Activated CD4-positive, alpha-beta memory T cell treated with anti-CD3 and anti-CD28 coated beads for 36 hours (primary cell): ENCODE measurements at regions not wholly inside any gene's neighbourhood (a gene's known extent, or its start where the extent isn't known, plus 50 kb on each side); places are given as distances from the start of the nearest gene placed in this dataset.
"Not testable (repeated sequence)": the region's sequence is repeated elsewhere in the genome, so short reads cannot be mapped to it uniquely, and the experiment has no call there.

Experiments used
- CTCF ChIA-PET: fragments of 350-600 bp; sonication (Branson Sonifier 250); formaldehyde crosslinking; loops from one replicate; lab custom pipeline; 2021; ENCODE audit warnings: antibody characterized with exemption, inconsistent platforms; lab: Charles Lee
- POLR2A ChIA-PET: fragments of 350-600 bp; sonication (Branson Sonifier 250); formaldehyde crosslinking; loops from one replicate; lab custom pipeline; 2021; ENCODE audit warnings: antibody characterized with exemption; lab: Charles Lee
- DNase-seq: peaks from one replicate; pipeline ENCODE4 v3.0.0-alpha.2; 2020
- H3K27ac Mint-ChIP-seq: one replicate; pipeline ENCODE4 v1.8.0; 2021; ENCODE audit warnings: mixed read lengths
- H3K27me3 Mint-ChIP-seq: one replicate; pipeline ENCODE4 v1.8.0; 2021; ENCODE audit warnings: mixed read lengths
- H3K36me3 Mint-ChIP-seq: one replicate; pipeline ENCODE4 v1.8.0; 2021; ENCODE audit warnings: mixed read lengths
- H3K4me1 Mint-ChIP-seq: one replicate; pipeline ENCODE4 v1.8.0; 2021; ENCODE audit warnings: low read depth, mixed read lengths
- H3K4me3 Mint-ChIP-seq: one replicate; pipeline ENCODE4 v1.8.0; 2021; ENCODE audit warnings: mild to moderate bottlenecking, mixed read lengths
- H3K9me3 Mint-ChIP-seq: one replicate; pipeline ENCODE4 v1.8.0; 2021; ENCODE audit warnings: mixed read lengths
- intact Hi-C: fragments of 100-400 bp; cut with micrococcal nuclease; formaldehyde crosslinking; loops from one replicate; pipeline ENCODE4 v1.15.1; 2023

DNA sequence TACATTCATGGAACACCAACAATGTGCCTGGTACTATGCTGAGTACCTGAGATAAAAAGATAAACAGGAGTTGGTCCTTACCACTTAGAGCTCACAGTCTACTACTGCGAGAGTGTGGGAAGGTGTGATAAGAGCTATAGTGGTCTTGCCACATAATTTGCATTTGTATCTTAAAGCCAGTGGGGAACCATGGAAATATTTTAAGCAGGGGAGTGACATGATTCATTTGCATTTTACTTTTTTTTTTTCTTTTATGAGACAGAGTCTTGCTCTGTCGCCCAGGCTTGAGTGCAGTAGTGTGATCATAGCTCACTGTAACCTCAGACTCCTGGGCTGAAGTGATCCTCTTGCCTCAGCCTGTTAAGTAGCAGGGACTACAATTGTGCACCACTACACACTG lies 53.6 kb downstream of the SRGAP2 start:
- H3K36me3 Mint-ChIP-seq, H3K27me3 Mint-ChIP-seq, intact Hi-C loops, CTCF ChIA-PET, H3K27ac Mint-ChIP-seq, POLR2A ChIA-PET, H3K4me3 Mint-ChIP-seq, H3K9me3 Mint-ChIP-seq, H3K4me1 Mint-ChIP-seq, DNase-seq: not testable (repeated sequence)

DNA sequence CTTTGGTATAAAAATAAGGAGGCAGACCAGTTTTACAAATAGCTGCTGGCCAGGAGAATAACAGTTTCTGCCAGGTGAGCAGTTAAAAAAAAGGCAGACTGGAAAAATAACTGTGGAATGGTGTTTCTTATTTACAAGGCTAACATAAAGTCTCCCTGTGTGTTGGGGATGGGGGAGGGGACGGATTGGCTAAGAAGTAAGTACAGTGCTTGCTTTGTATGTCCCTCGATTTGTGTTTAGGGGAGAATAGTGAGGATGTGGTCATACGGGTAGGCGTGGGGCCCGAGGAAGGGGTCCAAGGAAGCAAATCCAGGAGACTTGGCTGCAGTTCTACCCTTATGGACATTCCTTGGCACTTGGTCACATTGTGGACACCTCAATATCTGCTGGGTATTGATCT lies 58.1 kb downstream of the SRGAP2 start:
- H3K4me3 Mint-ChIP-seq, DNase-seq, CTCF ChIA-PET, intact Hi-C loops, H3K9me3 Mint-ChIP-seq, H3K27ac Mint-ChIP-seq, H3K27me3 Mint-ChIP-seq, H3K36me3 Mint-ChIP-seq, POLR2A ChIA-PET, H3K4me1 Mint-ChIP-seq: not testable (repeated sequence)

DNA sequence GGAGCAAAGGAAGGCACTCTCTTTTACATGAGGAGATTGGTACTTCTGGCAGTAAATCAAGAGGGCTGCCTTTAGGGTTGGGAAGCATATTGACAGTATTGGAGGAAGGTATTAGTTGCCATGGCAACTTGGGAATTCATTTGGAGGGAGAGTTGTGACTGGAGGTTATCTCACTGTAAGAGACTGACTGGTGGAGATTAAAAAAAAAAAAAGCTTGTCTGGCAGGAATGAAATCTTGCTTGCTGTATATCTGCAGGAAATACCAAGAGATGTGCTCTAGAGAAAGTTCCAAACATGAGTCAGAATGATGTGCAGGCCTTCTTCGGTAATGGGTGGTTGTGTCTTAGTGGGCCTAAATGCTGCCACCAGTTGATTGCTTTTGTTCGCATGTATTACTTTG lies 59.1 kb downstream of the SRGAP2 start:
- H3K27ac Mint-ChIP-seq, H3K27me3 Mint-ChIP-seq, H3K4me1 Mint-ChIP-seq, H3K4me3 Mint-ChIP-seq, H3K9me3 Mint-ChIP-seq, DNase-seq, CTCF ChIA-PET, intact Hi-C loops, POLR2A ChIA-PET, H3K36me3 Mint-ChIP-seq: not testable (repeated sequence)

- H3K4me1 Mint-ChIP-seq, H3K27me3 Mint-ChIP-seq, H3K27ac Mint-ChIP-seq, DNase-seq, POLR2A ChIA-PET, CTCF ChIA-PET, H3K9me3 Mint-ChIP-seq, H3K4me3 Mint-ChIP-seq, H3K36me3 Mint-ChIP-seq, intact Hi-C loops: not testable (repeated sequence)
These were observed 61.6 kb downstream of the SRGAP2 start for GRCh38 chr1:206264916-206265315.

- POLR2A ChIA-PET, CTCF ChIA-PET, H3K36me3 Mint-ChIP-seq, intact Hi-C loops, H3K9me3 Mint-ChIP-seq, H3K27me3 Mint-ChIP-seq, DNase-seq, H3K4me1 Mint-ChIP-seq, H3K27ac Mint-ChIP-seq, H3K4me3 Mint-ChIP-seq: not testable (repeated sequence)
These were observed 67.8 kb downstream of the SRGAP2 start for GRCh38 chr1:206271153-206271552.

GRCh38 chr1:206273104-206273503 lies 69.8 kb downstream of the SRGAP2 start:
- DNase-seq, H3K27ac Mint-ChIP-seq, POLR2A ChIA-PET, H3K4me3 Mint-ChIP-seq, intact Hi-C loops, H3K9me3 Mint-ChIP-seq, H3K4me1 Mint-ChIP-seq, H3K27me3 Mint-ChIP-seq, H3K36me3 Mint-ChIP-seq, CTCF ChIA-PET: not testable (repeated sequence)

DNA sequence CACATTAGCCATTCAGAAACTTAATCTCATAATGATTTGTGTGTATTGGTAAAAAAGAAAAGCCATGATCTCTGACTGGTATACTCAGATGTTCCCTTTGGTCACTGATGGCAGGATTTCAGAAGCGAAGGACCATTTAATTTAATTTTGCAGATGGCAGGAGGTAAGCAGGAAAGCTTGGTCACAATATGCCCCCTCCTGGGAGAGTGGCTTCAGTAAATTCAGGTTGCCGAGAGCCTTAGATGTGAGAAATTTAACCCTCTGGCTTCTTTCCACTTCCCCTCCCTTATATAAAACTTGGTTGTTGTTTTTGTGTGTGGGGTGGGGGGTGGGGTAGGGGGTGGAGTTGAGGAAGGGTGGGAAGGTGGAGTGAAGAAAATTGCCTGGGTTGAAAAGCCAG lies 72.8 kb downstream of the SRGAP2 start:
- H3K27me3 Mint-ChIP-seq, H3K4me1 Mint-ChIP-seq, H3K4me3 Mint-ChIP-seq, H3K36me3 Mint-ChIP-seq, H3K27ac Mint-ChIP-seq, CTCF ChIA-PET, DNase-seq, intact Hi-C loops, POLR2A ChIA-PET, H3K9me3 Mint-ChIP-seq: not testable (repeated sequence)

- H3K4me3 Mint-ChIP-seq, H3K9me3 Mint-ChIP-seq, H3K4me1 Mint-ChIP-seq, CTCF ChIA-PET, intact Hi-C loops, DNase-seq, POLR2A ChIA-PET, H3K27ac Mint-ChIP-seq, H3K36me3 Mint-ChIP-seq, H3K27me3 Mint-ChIP-seq: not testable (repeated sequence)
These were observed 75.3 kb downstream of the SRGAP2 start for GRCh38 chr1:206278683-206279082.

- H3K27ac Mint-ChIP-seq, DNase-seq, H3K4me1 Mint-ChIP-seq, intact Hi-C loops, POLR2A ChIA-PET, CTCF ChIA-PET, H3K36me3 Mint-ChIP-seq, H3K27me3 Mint-ChIP-seq, H3K4me3 Mint-ChIP-seq, H3K9me3 Mint-ChIP-seq: not testable (repeated sequence)
These were observed 77.3 kb downstream of the SRGAP2 start for GRCh38 chr1:206280683-206281082.

DNA sequence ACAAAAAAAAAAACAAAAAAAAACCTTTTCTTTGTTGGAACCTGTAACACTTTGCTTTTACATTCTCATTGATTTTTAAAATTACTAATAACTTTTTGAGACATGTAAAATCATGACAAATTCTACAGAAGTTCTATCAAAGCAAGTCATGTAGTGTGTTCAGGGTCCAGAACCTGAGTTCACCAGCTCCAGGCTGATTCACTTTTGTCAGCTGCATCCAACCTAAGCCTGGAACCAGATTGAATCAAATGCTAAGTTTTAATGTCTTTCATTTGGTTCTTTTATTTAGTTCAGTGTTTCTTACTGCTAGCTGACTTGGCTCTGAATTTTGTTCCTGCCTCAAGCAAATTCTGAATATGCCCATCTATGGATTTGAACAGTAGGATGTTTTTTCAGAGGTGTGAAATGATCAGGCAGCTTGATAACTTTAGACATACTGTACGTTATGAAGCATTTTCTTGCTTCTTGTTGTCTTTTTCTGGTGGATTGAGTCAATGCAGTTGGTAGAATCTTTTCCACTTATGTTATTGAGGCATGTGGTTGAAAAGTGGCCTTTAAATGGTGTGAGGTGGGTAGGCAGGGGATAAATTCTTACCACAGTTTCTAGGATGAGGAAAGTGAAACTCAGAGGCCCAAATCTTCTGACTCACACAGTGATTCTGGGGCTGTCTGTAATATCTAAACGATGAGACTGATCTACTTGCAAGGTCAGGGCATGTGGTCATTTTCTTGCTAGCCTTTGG lies 78.7 kb downstream of the SRGAP2 start:
- intact Hi-C loops, H3K36me3 Mint-ChIP-seq, H3K4me3 Mint-ChIP-seq, H3K27me3 Mint-ChIP-seq, DNase-seq, H3K4me1 Mint-ChIP-seq, H3K9me3 Mint-ChIP-seq, CTCF ChIA-PET, POLR2A ChIA-PET, H3K27ac Mint-ChIP-seq: not testable (repeated sequence)

DNA sequence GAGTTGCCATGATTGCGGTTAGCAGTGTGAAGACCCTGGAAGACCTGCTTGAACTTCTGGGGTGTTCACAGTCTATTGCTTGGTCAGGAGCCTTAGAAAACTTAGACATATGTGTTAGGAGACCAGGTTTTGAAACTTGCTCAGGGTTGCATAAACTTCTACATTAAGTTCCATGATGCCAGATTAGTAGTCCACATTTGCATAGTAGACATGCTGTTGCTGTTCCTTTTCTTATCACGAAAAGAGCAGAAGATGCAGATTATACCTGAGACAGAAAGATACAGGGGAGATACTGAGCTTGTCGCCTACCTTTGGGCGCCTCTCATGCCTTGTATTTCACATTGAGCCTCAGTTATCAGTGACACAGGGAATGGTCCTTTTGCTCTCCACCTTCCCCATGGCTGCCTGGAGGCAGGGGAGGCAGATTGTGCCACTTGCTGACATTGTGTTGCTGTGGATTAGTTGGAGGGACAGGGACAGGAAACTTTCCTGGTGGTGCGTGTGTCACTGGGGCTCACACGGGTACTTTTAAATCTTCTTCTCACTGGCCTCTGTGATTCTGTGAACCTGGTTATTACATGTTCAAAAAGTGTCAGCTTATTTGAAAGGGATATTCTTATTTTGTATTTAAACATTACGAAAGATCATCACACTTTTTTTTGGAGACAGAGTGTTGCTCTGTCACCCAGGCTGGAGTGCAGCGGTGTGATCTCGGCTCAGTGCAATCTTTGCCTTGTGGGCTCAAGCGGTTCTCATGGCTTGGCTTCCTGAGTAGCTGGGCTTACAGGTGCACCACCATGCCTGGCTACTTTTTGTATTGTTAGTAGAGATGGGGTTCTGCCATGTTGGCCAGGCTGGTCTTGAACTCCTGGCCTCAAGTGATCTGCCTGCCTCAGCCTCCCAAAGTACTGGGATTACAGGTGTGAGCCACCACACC lies 82.0 kb downstream of the SRGAP2 start:
- H3K4me3 Mint-ChIP-seq, H3K4me1 Mint-ChIP-seq, DNase-seq, H3K36me3 Mint-ChIP-seq, H3K27me3 Mint-ChIP-seq, H3K27ac Mint-ChIP-seq, CTCF ChIA-PET, POLR2A ChIA-PET, H3K9me3 Mint-ChIP-seq, intact Hi-C loops: not testable (repeated sequence)

DNA sequence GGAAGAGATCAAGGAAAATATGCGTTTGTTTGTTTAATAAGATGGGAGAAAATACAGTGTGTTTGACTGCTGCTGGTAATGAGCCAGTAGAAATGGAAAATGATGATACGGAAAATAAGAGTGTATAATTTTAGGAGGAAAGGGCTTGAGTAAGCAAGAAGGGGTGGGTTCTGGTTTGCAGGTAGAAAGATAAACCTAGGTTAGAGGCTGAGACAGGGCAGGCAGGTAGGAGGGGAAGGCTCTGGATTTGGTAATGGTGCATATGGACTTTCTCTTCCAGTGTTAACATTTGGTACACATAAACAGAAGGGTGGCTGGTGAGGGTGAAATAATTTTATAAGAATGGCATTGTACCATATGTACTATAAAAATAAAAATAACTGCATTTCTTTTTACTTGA lies 84.4 kb downstream of the SRGAP2 start:
- intact Hi-C loops, H3K4me1 Mint-ChIP-seq, POLR2A ChIA-PET, H3K27ac Mint-ChIP-seq, H3K9me3 Mint-ChIP-seq, DNase-seq, CTCF ChIA-PET, H3K36me3 Mint-ChIP-seq, H3K27me3 Mint-ChIP-seq: not testable (repeated sequence)
- H3K4me3 Mint-ChIP-seq: peak overlapping the region; percentile 9

- POLR2A ChIA-PET, CTCF ChIA-PET, DNase-seq, H3K4me1 Mint-ChIP-seq, H3K27ac Mint-ChIP-seq, H3K36me3 Mint-ChIP-seq, intact Hi-C loops, H3K27me3 Mint-ChIP-seq, H3K9me3 Mint-ChIP-seq, H3K4me3 Mint-ChIP-seq: not testable (repeated sequence)
These were observed 85.1 kb downstream of the SRGAP2 start for GRCh38 chr1:206288453-206288852.
